CD4-positive, alpha-beta T cell (primary cell): ENCODE measurements at regions not wholly inside any gene's neighbourhood (a gene's known extent, or its start where the extent isn't known, plus 50 kb on each side); places are given as distances from the start of the nearest gene placed in this dataset.

Experiments used
- ATAC-seq: fragments of 200-7000 bp; cut with Tn5 transposase; one replicate; pipeline ENCODE4 v1.10.0; 2022; ENCODE audit warnings: mild to moderate bottlenecking; ENCODE audit not compliant: poor library complexity
- CTCF ChIA-PET: fragments of 350-600 bp; sonication (Branson Sonifier 250); formaldehyde crosslinking; loops from one replicate; lab custom pipeline; 2021; ENCODE audit warnings: antibody characterized with exemption, inconsistent platforms; lab: Charles Lee
- POLR2A ChIA-PET: fragments of 350-600 bp; sonication (Branson Sonifier 250); formaldehyde crosslinking; loops from one replicate; lab custom pipeline; 2021; ENCODE audit warnings: antibody characterized with exemption, inconsistent platforms; lab: Charles Lee
- DNase-seq, 14 experiments: peaks; one replicate each; pipeline ENCODE4 v3.0.0-alpha.2; 2013 to 2020; ENCODE audit warnings: mixed read lengths in 2 of 14
- H3K27ac ChIP-seq, 2 donors: one replicate each; pipeline versions ENCODE4 v1.5.1 to v1.7.0; 2013; ENCODE audit warnings: low read length in 2 of 2, low read depth in 1 of 2, mild to moderate bottlenecking in 1 of 2
- H3K27me3 ChIP-seq, 2 experiments: 1 replicate in 1 of 2; 2 replicates in 1 of 2; pipeline versions ENCODE4 v1.6.1 to v1.7.0; 2013; ENCODE audit warnings: low read length in 2 of 2, control low read depth in 1 of 2, mild to moderate bottlenecking in 1 of 2, moderate library complexity in 1 of 2; ENCODE audit not compliant: insufficient read depth in 2 of 2, control insufficient read depth in 1 of 2
- H3K36me3 ChIP-seq: one replicate; pipeline ENCODE4 v1.6.1; 2013; ENCODE audit warnings: low read length, control low read depth; ENCODE audit not compliant: insufficient read depth
- H3K4me1 ChIP-seq: one replicate; pipeline ENCODE4 v1.6.1; 2013; ENCODE audit warnings: low read length, control low read depth; ENCODE audit not compliant: insufficient read depth
- H3K4me3 ChIP-seq: one replicate; pipeline ENCODE4 v1.5.1; 2013; ENCODE audit warnings: mild to moderate bottlenecking, low read length, moderate library complexity
- H3K9me3 ChIP-seq, 2 experiments: 1 replicate in 1 of 2; 2 replicates in 1 of 2; pipeline versions ENCODE4 v1.6.1 to v1.7.0; 2013; ENCODE audit warnings: low read length in 2 of 2, mild to moderate bottlenecking in 2 of 2, control low read depth in 1 of 2, moderate library complexity in 1 of 2; ENCODE audit not compliant: control insufficient read depth in 1 of 2, insufficient read depth in 1 of 2
- H3K27ac Mint-ChIP-seq: one replicate; pipeline ENCODE4 v1.8.0; 2020; ENCODE audit warnings: mixed read lengths
- H3K27me3 Mint-ChIP-seq: one replicate; pipeline ENCODE4 v1.8.0; 2021; ENCODE audit warnings: mixed read lengths
- H3K36me3 Mint-ChIP-seq: one replicate; pipeline ENCODE4 v1.8.0; 2021; ENCODE audit warnings: low read depth, mixed read lengths
- H3K4me1 Mint-ChIP-seq: one replicate; pipeline ENCODE4 v1.8.0; 2021; ENCODE audit warnings: low read depth, mixed read lengths
- H3K4me3 Mint-ChIP-seq: one replicate; pipeline ENCODE4 v1.8.0; 2020; ENCODE audit warnings: mild to moderate bottlenecking, mixed read lengths
- H3K9me3 Mint-ChIP-seq: one replicate; pipeline ENCODE4 v1.8.0; 2020; ENCODE audit warnings: mixed read lengths
- CTCF ChIP-seq: fragments of 200-600 bp; IDR thresholded peaks from one replicate; pipeline ENCODE4 v1.8.0; 2022; ENCODE audit warnings: antibody characterized with exemption, mild to moderate bottlenecking
- intact Hi-C, 2 experiments: fragments of 100-400 bp; cut with DNase I in 1 of 2; cut with micrococcal nuclease in 1 of 2; formaldehyde crosslinking; loops; one replicate each; pipeline versions ENCODE4 v1.15.1 to v1.9.0; 2023 to 2025; cut with DNase I, micrococcal nuclease

- Mint-ChIP-seq H3K9me3 (no peaks in the 10 kb centered on the region), H3K27ac (no peak overlapping the region), H3K4me3 (no peak overlapping the region), H3K4me1 (no peaks in the 10 kb centered on the region), H3K27me3 (peaks cover 8% of the 10 kb centered on the region), H3K36me3 (no peaks in the 10 kb centered on the region)
- H3K4me3 ChIP-seq, result no peak overlapping the region
- ATAC-seq (no peak), DNase-seq (no peak)
- H3K36me3 ChIP-seq, result no peaks in the 10 kb centered on the region
- no peaks in the 10 kb centered on the region for H3K9me3 ChIP-seq
- intact Hi-C loops, result no loop called here
- no peak overlapping the region for H3K27ac ChIP-seq
- ChIA-PET POLR2A (no interaction called here), CTCF (no interaction called here)
- no peaks in the 10 kb centered on the region for H3K27me3 ChIP-seq
- no peak for TF ChIP-seq CTCF
- no peaks in the 10 kb centered on the region for H3K4me1 ChIP-seq
Measured at GRCh38 chr9:111147041-111147440, 108.8 kb upstream of the LPAR1 start.

- no peaks in the 10 kb centered on the region for H3K27me3 ChIP-seq
- no peak for TF ChIP-seq CTCF
- H3K4me3 ChIP-seq, result no peak overlapping the region
- CTCF ChIA-PET, result no interaction called here
- DNase-seq (no peak), ATAC-seq (no peak)
- Mint-ChIP-seq H3K4me3 (no peak overlapping the region), H3K27me3 (peaks cover 8% of the 10 kb centered on the region), H3K27ac (no peak overlapping the region), H3K36me3 (no peaks in the 10 kb centered on the region), H3K9me3 (no peaks in the 10 kb centered on the region), H3K4me1 (no peaks in the 10 kb centered on the region)
- no peaks in the 10 kb centered on the region for H3K36me3 ChIP-seq
- H3K4me1 ChIP-seq, result no peaks in the 10 kb centered on the region
- no peaks in the 10 kb centered on the region for H3K9me3 ChIP-seq
- no peak overlapping the region for H3K27ac ChIP-seq
- intact Hi-C loops, result no loop called here
- POLR2A ChIA-PET, result no interaction called here
Measured at GRCh38 chr9:111144741-111145140, 106.5 kb upstream of the LPAR1 start.

GRCh38 chr9:111136180-111136579, 97.9 kb upstream of the LPAR1 start:
- no peak for TF ChIP-seq CTCF
- POLR2A ChIA-PET, result no interaction called here
- H3K4me1 Mint-ChIP-seq, result no peaks in the 10 kb centered on the region
- Histone ChIP-seq H3K36me3 (no peaks in the 10 kb centered on the region), H3K4me1 (no peaks in the 10 kb centered on the region), H3K4me3 (no peak overlapping the region), H3K27me3 (no peaks in the 10 kb centered on the region), H3K9me3 (peaks cover 13 to 17% of the 10 kb centered on the region in 2 experiments), H3K27ac (no peak overlapping the region)
- H3K9me3 Mint-ChIP-seq, result peaks cover 6% of the 10 kb centered on the region
- no peak overlapping the region for H3K27ac Mint-ChIP-seq
- intact Hi-C loops, result no loop called here
- H3K36me3 Mint-ChIP-seq, result no peaks in the 10 kb centered on the region
- H3K27me3 Mint-ChIP-seq, result no peaks in the 10 kb centered on the region
- ATAC-seq (no peak), DNase-seq (no peak)
- no peak overlapping the region for H3K4me3 Mint-ChIP-seq
- CTCF ChIA-PET, result no interaction called here
